ENCODE measurements at regions not wholly inside any gene's neighbourhood (a gene's known extent, or its start where the extent isn't known, plus 50 kb on each side); places are given as distances from the start of the nearest gene placed in this dataset.

DNA sequence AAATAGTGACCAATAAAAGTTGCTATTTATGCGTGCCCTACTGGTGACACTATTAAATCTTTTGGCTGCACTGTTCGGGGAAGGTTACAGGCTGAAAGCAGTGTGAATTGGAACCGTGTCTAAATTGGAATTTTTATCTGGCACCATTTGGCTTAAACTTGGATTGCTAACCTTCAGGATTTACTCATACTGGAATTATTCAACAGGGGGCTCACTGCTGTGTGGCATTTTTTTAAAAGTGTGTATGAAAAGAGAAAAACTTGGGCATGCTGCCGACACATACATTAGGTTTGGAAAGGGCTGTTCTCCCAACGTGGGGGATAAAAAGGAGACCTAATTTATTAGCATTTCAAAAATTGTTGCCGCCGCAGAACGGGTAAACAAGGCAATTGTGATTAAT, 537.9 kb upstream of the MGMT start:
- CTCF ChIA-PET (ENCODE audit: partially characterized antibody) = no interaction called here
- Histone ChIP-seq H3K36me3 (ENCODE audit: insufficient read depth, low read length) (no peaks in the 10 kb centered on the region), H3K4me1 (ENCODE audit: insufficient read depth, low read length) (no peaks in the 10 kb centered on the region), H3K27ac (ENCODE audit: low read depth, low read length) (no peak overlapping the region), H3K27me3 (ENCODE audit: insufficient read depth, low read length) (no peaks in the 10 kb centered on the region), H3K4me3 (ENCODE audit: low read length in 2 of 2) (no peak overlapping the region), H3K9me3 (ENCODE audit: control insufficient read depth in 1 of 2, low read length in 2 of 2) (no peaks in the 10 kb centered on the region)
- no peaks in the 10 kb centered on the region for H3K36me3 Mint-ChIP-seq
- H3K9me3 Mint-ChIP-seq = peaks cover 2 to 13% (median 5%) of the 10 kb centered on the region in 8 donors
- POLR2A ChIA-PET (ENCODE audit: partially characterized antibody) = no interaction called here
- no peak overlapping the region for H3K27ac Mint-ChIP-seq
- peaks cover 0 to 3% of the 10 kb centered on the region in 2 donors for H3K27me3 Mint-ChIP-seq
- intact Hi-C loops (cut with micrococcal nuclease) = no loop called here
- DNase-seq = no peak
- no peaks in the 10 kb centered on the region for H3K4me1 Mint-ChIP-seq
- H3K4me3 Mint-ChIP-seq = no peak overlapping the region

DNA sequence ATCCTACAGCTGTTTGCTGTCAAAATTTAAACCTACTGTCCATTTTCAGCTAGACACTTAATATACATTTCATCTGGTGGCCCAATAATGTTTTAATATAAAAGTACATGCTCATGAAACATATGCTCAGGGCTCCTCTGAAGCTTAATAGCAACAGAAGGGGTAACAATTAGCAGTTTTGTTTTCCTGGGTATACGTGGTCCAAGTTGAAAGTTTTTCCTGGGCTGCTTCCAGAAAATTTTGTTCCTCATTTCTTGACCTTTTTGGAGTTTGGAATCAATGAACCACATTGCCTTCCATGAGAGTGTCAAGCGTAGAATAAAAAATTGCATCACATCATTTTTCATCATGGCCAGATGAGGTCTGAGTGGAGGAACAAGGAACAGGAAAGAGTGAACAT, 537.3 kb upstream of the MGMT start:
- DNase-seq = no peak
- ChIA-PET CTCF (ENCODE audit: partially characterized antibody) (no interaction called here), POLR2A (ENCODE audit: partially characterized antibody) (no interaction called here)
- Mint-ChIP-seq H3K36me3 (no peaks in the 10 kb centered on the region), H3K27ac (no peak overlapping the region), H3K27me3 (peaks cover 0 to 5% of the 10 kb centered on the region in 2 donors), H3K4me3 (no peak overlapping the region), H3K9me3 (peaks cover 0 to 13% (median 4%) of the 10 kb centered on the region in 8 donors), H3K4me1 (peaks cover 0 to 1% (median 0%) of the 10 kb centered on the region in 4 donors)
- Histone ChIP-seq H3K27ac (ENCODE audit: low read depth, low read length) (no peak overlapping the region), H3K4me3 (ENCODE audit: low read length in 2 of 2) (no peak overlapping the region), H3K9me3 (ENCODE audit: control insufficient read depth in 1 of 2, low read length in 2 of 2) (no peaks in the 10 kb centered on the region), H3K27me3 (ENCODE audit: insufficient read depth, low read length) (no peaks in the 10 kb centered on the region), H3K36me3 (ENCODE audit: insufficient read depth, low read length) (no peaks in the 10 kb centered on the region), H3K4me1 (ENCODE audit: insufficient read depth, low read length) (no peaks in the 10 kb centered on the region)
- intact Hi-C loops (cut with micrococcal nuclease) = no loop called here

GRCh38 chr10:128930515-128930914, 536.5 kb upstream of the MGMT start:
- CTCF ChIA-PET (ENCODE audit: partially characterized antibody) = no interaction called here

GRCh38 chr10:128932071-128932820, 534.8 kb upstream of the MGMT start:
- Mint-ChIP-seq H3K4me3 (no peak overlapping the region), H3K36me3 (no peaks in the 10 kb centered on the region), H3K4me1 (peaks cover 0 to 1% (median 0%) of the 10 kb centered on the region in 4 donors), H3K9me3 (peaks cover 0 to 2% (median 0%) of the 10 kb centered on the region in 8 donors), H3K27ac (no peak overlapping the region), H3K27me3 (peaks cover 2 to 5% of the 10 kb centered on the region in 2 donors)
- Histone ChIP-seq H3K4me1 (ENCODE audit: insufficient read depth, low read length) (no peaks in the 10 kb centered on the region), H3K4me3 (ENCODE audit: low read length in 2 of 2) (no peak overlapping the region), H3K9me3 (ENCODE audit: control insufficient read depth in 1 of 2, low read length in 2 of 2) (no peaks in the 10 kb centered on the region), H3K27me3 (ENCODE audit: insufficient read depth, low read length) (no peaks in the 10 kb centered on the region), H3K27ac (ENCODE audit: low read depth, low read length) (no peak overlapping the region), H3K36me3 (ENCODE audit: insufficient read depth, low read length) (no peaks in the 10 kb centered on the region)
- ChIA-PET CTCF (ENCODE audit: partially characterized antibody) (no interaction called here), POLR2A (ENCODE audit: partially characterized antibody) (no interaction called here)
- intact Hi-C loops (cut with micrococcal nuclease) = no loop called here
- DNase-seq = no peak

More at GRCh38 chr10:128930515-128930914, 536.5 kb upstream of the MGMT start:
- H3K4me3 Mint-ChIP-seq = no peak overlapping the region
- H3K9me3 Mint-ChIP-seq = peaks cover 0 to 11% (median 4%) of the 10 kb centered on the region in 8 donors
- no peaks in the 10 kb centered on the region for H3K27me3 ChIP-seq (ENCODE audit: insufficient read depth, low read length)
- no peaks in the 10 kb centered on the region for H3K36me3 ChIP-seq (ENCODE audit: insufficient read depth, low read length)
- H3K4me3 ChIP-seq (ENCODE audit: low read length in 2 of 2) = no peak overlapping the region
- H3K9me3 ChIP-seq (ENCODE audit: control insufficient read depth in 1 of 2, low read length in 2 of 2) = no peaks in the 10 kb centered on the region
- peaks cover 0 to 1% (median 0%) of the 10 kb centered on the region in 4 donors for H3K4me1 Mint-ChIP-seq
- H3K27me3 Mint-ChIP-seq = peaks cover 0 to 5% of the 10 kb centered on the region in 2 donors
- no peaks in the 10 kb centered on the region for H3K36me3 Mint-ChIP-seq
- intact Hi-C loops (cut with micrococcal nuclease) = no loop called here
- H3K4me1 ChIP-seq (ENCODE audit: insufficient read depth, low read length) = no peaks in the 10 kb centered on the region
- POLR2A ChIA-PET (ENCODE audit: partially characterized antibody) = no interaction called here
- no peak for DNase-seq
- H3K27ac ChIP-seq (ENCODE audit: low read depth, low read length) = no peak overlapping the region
- H3K27ac Mint-ChIP-seq = no peak overlapping the region

GRCh38 chr10:128934492-128934891, 532.5 kb upstream of the MGMT start:
- H3K27ac Mint-ChIP-seq = no peak overlapping the region
- intact Hi-C loops (cut with micrococcal nuclease) = no loop called here
- Histone ChIP-seq H3K27ac (ENCODE audit: low read depth, low read length) (no peak overlapping the region), H3K27me3 (ENCODE audit: insufficient read depth, low read length) (no peaks in the 10 kb centered on the region), H3K9me3 (ENCODE audit: control insufficient read depth in 1 of 2, low read length in 2 of 2) (no peaks in the 10 kb centered on the region), H3K36me3 (ENCODE audit: insufficient read depth, low read length) (no peaks in the 10 kb centered on the region), H3K4me1 (ENCODE audit: insufficient read depth, low read length) (no peaks in the 10 kb centered on the region), H3K4me3 (ENCODE audit: low read length in 2 of 2) (no peak overlapping the region)
- no peaks in the 10 kb centered on the region for H3K36me3 Mint-ChIP-seq
- H3K4me1 Mint-ChIP-seq = peaks cover 0 to 1% (median 0%) of the 10 kb centered on the region in 4 donors
- peaks cover 2 to 4% of the 10 kb centered on the region in 2 donors for H3K27me3 Mint-ChIP-seq
- no peak overlapping the region for H3K4me3 Mint-ChIP-seq
- CTCF ChIA-PET (ENCODE audit: partially characterized antibody) = no interaction called here
- H3K9me3 Mint-ChIP-seq = no peaks in the 10 kb centered on the region
- DNase-seq = no peak
- POLR2A ChIA-PET (ENCODE audit: partially characterized antibody) = no interaction called here

DNA sequence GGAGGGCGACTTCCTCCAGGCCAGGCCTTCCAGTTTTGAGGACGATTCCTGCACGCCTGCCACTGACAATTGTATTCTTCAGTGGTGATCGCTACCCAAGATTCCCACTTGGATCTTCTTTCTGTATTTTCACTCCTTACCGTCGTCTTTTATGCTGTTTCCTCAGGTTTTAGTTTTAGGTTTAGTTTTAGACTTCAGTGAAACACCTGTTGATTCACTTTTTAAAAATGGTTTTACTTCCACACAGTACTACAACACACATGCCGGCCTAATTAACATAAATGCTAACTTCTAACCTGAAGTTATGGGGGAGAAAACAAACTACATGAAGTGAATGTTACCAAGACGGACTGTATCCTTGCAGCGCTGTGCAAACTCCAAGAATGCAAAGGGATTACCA, 530.6 kb upstream of the MGMT start:
- Histone ChIP-seq H3K4me1 (ENCODE audit: insufficient read depth, low read length) (no peaks in the 10 kb centered on the region), H3K4me3 (ENCODE audit: low read length in 2 of 2) (no peak overlapping the region), H3K27me3 (ENCODE audit: insufficient read depth, low read length) (no peaks in the 10 kb centered on the region), H3K27ac (ENCODE audit: low read depth, low read length) (no peak overlapping the region), H3K36me3 (ENCODE audit: insufficient read depth, low read length) (no peaks in the 10 kb centered on the region), H3K9me3 (ENCODE audit: control insufficient read depth in 1 of 2, low read length in 2 of 2) (no peaks in the 10 kb centered on the region)
- Mint-ChIP-seq H3K27ac (no peak overlapping the region), H3K9me3 (peaks cover 0 to 3% (median 0%) of the 10 kb centered on the region in 8 donors), H3K27me3 (peaks cover 3 to 4% of the 10 kb centered on the region in 2 donors), H3K4me1 (peaks cover 0 to 1% (median 0%) of the 10 kb centered on the region in 4 donors), H3K36me3 (no peaks in the 10 kb centered on the region), H3K4me3 (no peak overlapping the region)
- ChIA-PET CTCF (ENCODE audit: partially characterized antibody) (no interaction called here), POLR2A (ENCODE audit: partially characterized antibody) (no interaction called here)
- no peak for DNase-seq
- intact Hi-C loops (cut with micrococcal nuclease) = no loop called here

GRCh38 chr10:128938558-128938957, 528.5 kb upstream of the MGMT start:
- Mint-ChIP-seq H3K36me3 (no peaks in the 10 kb centered on the region), H3K27me3 (peaks cover 3 to 4% of the 10 kb centered on the region in 2 donors), H3K4me1 (peaks cover 0 to 1% (median 0%) of the 10 kb centered on the region in 4 donors), H3K27ac (no peak overlapping the region), H3K4me3 (no peak overlapping the region), H3K9me3 (peaks cover 0 to 5% (median 0%) of the 10 kb centered on the region in 8 donors)
- no peak overlapping the region for H3K4me3 ChIP-seq (ENCODE audit: low read length in 2 of 2)
- H3K36me3 ChIP-seq (ENCODE audit: insufficient read depth, low read length) = no peaks in the 10 kb centered on the region
- H3K27ac ChIP-seq (ENCODE audit: low read depth, low read length) = no peak overlapping the region
- intact Hi-C loops (cut with micrococcal nuclease) = no loop called here
- H3K4me1 ChIP-seq (ENCODE audit: insufficient read depth, low read length) = no peaks in the 10 kb centered on the region
- POLR2A ChIA-PET (ENCODE audit: partially characterized antibody) = no interaction called here
- H3K27me3 ChIP-seq (ENCODE audit: insufficient read depth, low read length) = no peaks in the 10 kb centered on the region
- DNase-seq = no peak
- CTCF ChIA-PET (ENCODE audit: partially characterized antibody) = no interaction called here
- H3K9me3 ChIP-seq (ENCODE audit: control insufficient read depth in 1 of 2, low read length in 2 of 2) = no peaks in the 10 kb centered on the region

All from CD4-positive, alpha-beta memory T cell (primary cell).